Heart left ventricle (tissue), 13 donors: ENCODE measurements at regions not wholly inside any gene's neighbourhood (a gene's known extent, or its start where the extent isn't known, plus 50 kb on each side); places are given as distances from the start of the nearest gene placed in this dataset.

Source experiments
- CTCF ChIP-seq, 12 donors: fragments of 200-600 bp; sonication (generic) in 4 of 12; IDR thresholded peaks; one replicate each; pipeline versions ENCODE4 v1.5.0 to v1.8.0; 2018 to 2022; ENCODE audit warnings: antibody characterized with exemption in 12 of 12, mild to moderate bottlenecking in 5 of 12
- POLR2A ChIP-seq, 2 donors: fragments of 450-650 bp; IDR thresholded peaks; one replicate each; pipeline ENCODE4 v1.6.1; 2017; ENCODE audit warnings: antibody characterized with exemption in 2 of 2, mild to moderate bottlenecking in 2 of 2, moderate library complexity in 2 of 2
- donor health status: ischemic (EF 13 %, LVEDD 7.1; RV severe dilation, severe dysfunction).
- donor health status: DM: no; HTN: yes; CAD: no.
- donor health status: DM: no; HTN: no; CAD: no.
- donor health status: ischemic (EF 25% LVEDD 6.9; RV normal size, moderate dysfunction).
- donor health status: ischemic (EF 25% LVEDD 5.7; RV mildly dilated, moderate dysfunction).
- donor health status: ischemic (EF 35%, LVEDD 5.7; RV mildly dilated, moderate dysfunction).
- donor health status: nonischemic (EF 11% LVEDD 7.7; RV severe dilation, severe dysfunction).
- donor health status: DM: yes; HTN: yes; CAD: no.
- donor health status: PGD.
- donor health status: ischemic (EF 29% LVEDD 5.4; RV normal size, mild dysfunction).
- donor health status: nonischemic (EF 23%, LVEDD 6.1; RV moderate dilation, normal function).

- TF ChIP-seq CTCF (IDR thresholded peaks at IDR 0.05) (no peak), POLR2A (IDR thresholded peaks at IDR 0.05) (no peak)
Observed at GRCh38 chr16:11465675-11466074, 120.4 kb downstream of the RMI2 start.
